ELR (cell line): ENCODE measurements at regions not wholly inside any gene's neighbourhood (a gene's known extent, or its start where the extent isn't known, plus 50 kb on each side); places are given as distances from the start of the nearest gene placed in this dataset.
A peak's percentile ranks its signal among the peaks of the same experiment; 100 is the strongest.
"Not testable (repeated sequence)": the region's sequence is repeated elsewhere in the genome, so short reads cannot be mapped to it uniquely, and the experiment has no call there.

Source experiments
- DNase-seq: peaks from one replicate; pipeline ENCODE4 v3.0.0-alpha.2; 2015; ENCODE audit warnings: low read depth

DNA sequence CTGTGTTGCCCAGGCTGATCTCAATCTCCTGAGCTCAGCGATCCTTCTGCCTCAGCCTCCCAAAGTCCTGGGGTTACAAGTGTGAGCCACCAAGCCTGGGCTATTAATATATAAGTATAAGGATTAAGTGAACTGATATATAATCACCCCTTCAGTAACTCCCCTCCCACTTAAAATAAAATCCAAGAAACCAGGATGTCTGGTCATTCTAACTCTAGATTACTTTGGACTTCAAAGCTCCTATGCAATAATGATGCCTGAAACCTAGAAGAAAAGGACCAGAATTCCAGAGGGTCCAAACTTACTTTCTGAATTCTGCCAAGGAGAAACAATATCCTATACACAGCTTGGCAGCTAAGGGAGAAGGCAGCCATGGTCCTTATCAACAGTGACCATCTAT, 206.8 kb upstream of the ZNF217 start:
- DNase-seq: no peak

DNA sequence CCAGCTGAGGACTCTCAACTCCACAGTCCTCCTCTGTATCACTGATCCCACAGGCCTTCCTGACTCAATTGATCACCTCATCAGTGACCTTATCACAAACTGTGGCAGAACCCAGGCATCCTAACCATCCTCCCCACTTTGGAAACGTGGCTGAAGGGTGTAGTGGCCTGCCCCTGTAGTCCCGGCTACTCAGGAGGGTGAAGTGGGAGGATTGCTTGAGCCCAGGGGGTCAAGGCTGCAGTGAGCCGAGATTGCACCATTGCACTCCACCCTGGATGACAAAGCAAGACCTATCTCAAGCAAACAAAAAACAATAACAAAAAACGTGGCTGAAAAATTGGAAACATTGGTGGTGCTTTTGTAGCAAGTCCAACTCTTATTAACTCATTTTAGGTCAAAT, 203.4 kb upstream of the ZNF217 start:
- no peak for DNase-seq

GRCh38 chr20:53795170-53795569, 201.5 kb upstream of the ZNF217 start:
- peak; percentile 68 for DNase-seq

DNA sequence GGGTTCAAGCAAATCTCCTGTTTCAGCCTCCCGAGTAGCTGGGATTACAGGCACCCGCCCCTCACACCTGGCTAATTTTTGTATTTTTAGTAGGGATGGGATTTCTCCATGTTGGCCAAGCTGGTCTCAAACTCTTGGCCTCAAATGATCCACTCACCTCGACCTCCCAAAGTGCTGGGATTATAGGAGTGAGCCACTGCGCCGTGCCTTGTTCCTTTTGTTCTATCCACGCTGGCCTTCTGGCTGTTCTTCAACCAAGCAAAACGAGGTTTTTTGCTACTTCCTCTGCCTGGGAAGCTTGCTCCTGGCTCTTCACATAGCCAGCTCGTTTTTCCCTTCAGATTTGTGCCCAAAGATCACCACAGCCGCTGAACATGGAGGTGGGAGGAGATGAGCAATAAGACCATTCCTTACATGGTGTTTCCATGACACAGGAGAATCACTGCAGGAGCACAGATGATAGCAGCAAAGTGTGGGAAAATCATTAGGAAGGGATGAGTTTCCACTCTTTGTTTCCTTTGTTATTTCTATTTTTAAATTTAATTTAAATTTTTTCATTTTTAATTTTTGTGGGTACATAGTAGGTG, 201.0 kb upstream of the ZNF217 start:
- DNase-seq: peak; percentile 29

GRCh38 chr20:53793783-53794383, 200.2 kb upstream of the ZNF217 start:
- DNase-seq: no peak

- DNase-seq: no peak
Observed at GRCh38 chr20:53792946-53793536, 199.4 kb upstream of the ZNF217 start.

DNA sequence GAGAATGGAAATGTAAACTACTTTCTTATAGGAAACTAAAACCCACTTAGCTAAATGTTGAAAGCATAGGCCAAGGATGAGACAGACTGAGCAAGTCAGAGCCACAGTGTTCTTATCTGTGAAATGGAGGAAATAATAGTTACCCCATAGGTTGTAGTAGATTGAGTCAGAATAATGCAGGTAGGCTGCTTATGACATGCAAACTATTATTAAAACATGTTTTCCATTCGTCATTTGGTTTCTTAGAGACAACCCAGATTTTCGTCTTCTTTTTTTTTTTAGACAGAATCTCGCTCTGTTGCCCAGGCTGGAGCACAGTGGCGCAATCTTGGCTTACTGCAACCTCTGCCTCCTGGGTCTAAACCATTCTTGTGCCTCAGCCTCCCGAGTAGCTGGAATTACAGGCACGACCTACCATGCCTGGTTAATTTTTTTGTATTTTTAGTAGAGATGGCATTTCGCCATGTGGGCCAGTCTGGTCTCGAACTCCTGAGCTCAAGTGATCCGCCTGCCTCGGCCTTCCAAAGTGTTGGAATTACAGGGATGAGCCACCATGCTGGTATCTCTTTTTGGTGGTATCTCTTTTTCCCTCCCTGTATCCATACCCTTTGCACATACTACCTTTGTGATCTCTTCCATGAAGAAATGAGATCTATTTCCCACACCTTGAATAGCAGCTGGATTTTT, 196.5 kb upstream of the ZNF217 start:
- DNase-seq: no peak

DNA sequence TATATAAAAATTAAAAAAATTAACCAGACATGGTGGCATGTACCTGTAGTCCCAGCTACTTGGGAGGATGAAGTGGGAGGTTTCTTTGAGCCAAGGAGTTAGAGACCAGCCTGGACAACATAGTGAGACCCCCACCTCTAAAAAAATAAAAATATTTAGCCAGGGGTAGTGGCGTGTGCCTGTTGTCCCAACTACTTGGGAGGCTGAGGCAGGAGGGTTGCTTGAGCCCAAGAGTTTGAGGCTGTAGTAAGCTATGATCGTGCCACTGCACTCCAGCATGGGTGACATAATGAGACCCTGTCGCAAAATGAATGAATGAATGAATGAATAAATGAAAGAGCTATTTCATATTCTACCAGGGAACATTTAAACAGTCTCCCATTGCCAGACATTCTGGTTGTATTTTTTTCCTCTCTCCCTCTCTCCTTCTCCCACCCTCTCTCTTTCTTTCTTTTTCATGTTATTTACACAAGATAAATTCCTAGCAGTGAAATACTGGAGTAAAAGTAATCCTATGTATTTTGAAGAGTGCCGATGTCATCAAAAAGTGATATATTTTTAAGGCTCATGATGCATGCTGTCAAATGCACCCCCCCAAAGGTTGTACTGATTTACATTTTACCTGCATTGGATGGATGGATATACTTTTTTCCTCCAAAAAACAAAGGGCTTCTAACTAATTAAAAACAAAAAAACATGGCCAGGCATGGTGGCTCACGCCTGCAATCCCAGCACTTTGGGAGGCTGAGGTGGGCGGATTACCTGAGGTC, 194.8 kb upstream of the ZNF217 start:
- DNase-seq: no peak

DNA sequence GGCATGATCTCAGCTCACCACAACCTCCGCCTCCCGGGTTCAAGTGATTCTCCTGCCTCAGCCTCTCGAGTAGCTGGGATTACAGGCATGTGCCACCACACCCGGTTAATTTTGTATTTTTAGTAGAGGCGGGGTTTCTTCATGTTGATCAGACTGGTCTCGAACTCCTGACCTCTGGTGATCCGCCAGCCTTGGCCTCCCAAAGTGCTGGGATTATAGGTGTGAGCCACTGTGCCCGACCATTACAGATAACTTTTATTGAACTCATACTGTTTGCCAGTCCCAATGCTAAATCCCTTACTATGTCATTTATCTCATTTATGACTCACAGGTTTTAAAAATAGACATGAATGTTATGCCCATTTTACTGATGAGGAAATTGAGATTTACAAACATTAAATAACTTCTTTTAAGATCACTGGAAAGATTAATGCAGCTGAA, 193.9 kb upstream of the ZNF217 start:
- DNase-seq: not testable (repeated sequence)

DNA sequence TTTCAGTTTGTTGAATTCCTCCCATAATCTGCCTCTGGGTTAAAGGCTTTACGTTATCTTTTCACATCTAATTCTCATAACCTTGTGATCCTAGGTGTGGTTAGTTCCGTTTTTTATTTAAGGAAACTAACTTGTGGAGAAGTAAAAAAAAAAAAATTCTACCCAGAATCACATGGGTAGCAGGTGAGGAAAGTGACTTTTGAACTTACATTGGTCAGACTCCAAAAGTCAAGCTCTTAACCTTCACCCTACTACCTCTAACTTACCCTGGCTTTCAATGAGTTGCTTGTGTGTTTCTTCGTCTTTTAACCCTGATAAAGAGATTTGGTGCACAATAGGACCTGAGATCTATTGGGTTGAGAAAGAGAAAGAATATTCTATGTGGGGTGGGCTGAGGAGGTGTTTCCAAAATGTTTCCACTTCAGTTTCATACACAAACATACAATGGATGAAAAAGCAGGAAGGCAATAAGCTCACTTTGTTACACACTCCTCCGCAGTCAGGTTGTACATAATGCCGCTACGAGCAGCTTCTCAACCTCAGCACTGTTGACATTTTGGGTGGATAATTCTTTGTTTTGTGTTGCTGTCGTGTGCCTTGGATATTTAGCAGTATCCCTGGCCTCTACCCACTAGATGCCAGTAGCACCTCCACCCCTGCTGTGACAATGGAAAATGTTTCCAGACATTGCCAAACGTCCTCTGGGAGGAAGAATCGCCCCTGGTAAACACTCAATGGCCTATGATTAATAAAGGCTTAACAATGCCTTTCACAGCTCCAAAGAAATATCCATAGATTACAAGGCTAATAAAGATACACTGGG, 193.0 kb upstream of the ZNF217 start:
- DNase-seq: no peak

- DNase-seq: no peak
Observed at GRCh38 chr20:53786071-53786444, 192.4 kb upstream of the ZNF217 start.

DNA sequence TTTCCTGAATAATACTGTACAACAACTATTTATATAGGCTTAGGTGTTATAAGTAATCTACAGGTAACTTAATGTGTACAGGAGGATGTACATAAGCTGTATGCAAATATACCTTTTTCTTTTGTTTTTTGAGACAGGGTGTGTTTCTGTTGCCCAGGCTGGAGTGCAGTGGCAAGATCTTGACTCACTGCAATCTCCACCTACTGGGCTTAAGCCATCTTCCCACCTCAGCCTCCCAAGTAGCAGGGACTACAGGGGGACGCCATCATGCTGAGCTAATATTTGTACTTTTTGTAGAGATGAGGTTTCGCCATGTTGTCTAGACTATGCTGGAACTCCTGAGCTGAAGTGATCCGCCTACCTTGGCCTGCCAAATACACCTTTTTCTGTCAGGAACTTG, 191.7 kb upstream of the ZNF217 start:
- no peak for DNase-seq

DNA sequence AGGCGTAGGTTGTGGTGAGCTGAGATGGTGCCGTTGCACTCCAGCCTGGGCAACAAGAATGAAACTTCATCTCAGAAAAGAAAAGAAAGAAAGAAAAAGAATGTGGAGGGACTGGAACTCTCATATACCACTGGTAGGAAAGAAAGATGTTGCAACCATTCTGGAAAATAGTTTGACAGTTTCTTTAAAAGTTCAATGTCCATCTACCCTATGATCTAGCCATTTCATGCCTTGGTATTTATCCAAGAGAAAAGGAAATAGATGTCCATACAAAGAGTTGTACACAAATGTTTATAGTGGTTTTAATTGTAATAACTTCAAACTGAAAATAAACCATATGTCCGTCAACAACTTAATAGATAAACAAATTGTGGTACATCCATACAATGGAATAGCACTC, 190.1 kb upstream of the ZNF217 start:
- no peak for DNase-seq

GRCh38 chr20:53782612-53783246, 189.1 kb upstream of the ZNF217 start:
- no peak for DNase-seq

- DNase-seq: no peak
Observed at GRCh38 chr20:53779822-53780221, 186.2 kb upstream of the ZNF217 start.

GRCh38 chr20:53778736-53779135, 185.1 kb upstream of the ZNF217 start:
- DNase-seq: no peak

- DNase-seq: no peak
Observed at GRCh38 chr20:53778041-53778516, 184.4 kb upstream of the ZNF217 start.

GRCh38 chr20:53777402-53777801, 183.8 kb upstream of the ZNF217 start:
- DNase-seq: not testable (repeated sequence)

DNA sequence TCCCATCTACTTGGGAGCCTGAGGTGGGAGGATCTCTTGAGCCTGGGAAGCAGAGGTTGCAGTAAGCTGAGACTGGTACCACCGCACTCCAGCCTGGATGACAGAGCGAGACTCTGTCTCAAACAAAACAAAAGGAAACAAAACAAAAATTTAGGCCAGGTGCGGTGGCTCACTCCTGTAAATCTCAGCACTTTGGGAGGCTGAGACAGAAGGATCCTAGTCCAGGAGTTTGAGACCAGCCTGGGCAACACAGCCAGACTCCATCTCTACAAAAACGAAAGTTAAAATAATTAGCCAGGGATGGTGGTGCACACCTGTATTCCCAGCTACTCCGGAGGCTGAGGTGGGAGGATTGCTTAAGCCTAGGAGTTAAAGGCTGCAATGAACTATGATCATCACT, 183.2 kb upstream of the ZNF217 start:
- no peak for DNase-seq

GRCh38 chr20:53774461-53775203, 181.0 kb upstream of the ZNF217 start:
- DNase-seq: peak; percentile 100
